Coronary artery (tissue), 2 donors: ENCODE measurements at regions not wholly inside any gene's neighbourhood (a gene's known extent, or its start where the extent isn't known, plus 50 kb on each side); places are given as distances from the start of the nearest gene placed in this dataset.

ENCODE experiments used
- DNase-seq: peaks from one replicate; pipeline ENCODE4 v3.0.0-alpha.2; 2017; ENCODE audit warnings: low spot score
- H3K27ac ChIP-seq, 2 donors: fragments of 200-600 bp; sonication (generic); one replicate each; pipeline ENCODE4 v1.5.1; 2016 to 2019
- H3K4me3 ChIP-seq: fragments of 200-600 bp; sonication (generic); 2 replicates; pipeline ENCODE4 v1.5.1; 2016; ENCODE audit warnings: mild to moderate bottlenecking, moderate library complexity
- TF ChIP-seq, protein P1 (sequence below): fragments of 200-600 bp; sonication (generic); IDR thresholded peaks from one replicate; pipeline ENCODE4 v1.5.1; 2019; ENCODE audit warnings: antibody characterized with exemption

DNA sequence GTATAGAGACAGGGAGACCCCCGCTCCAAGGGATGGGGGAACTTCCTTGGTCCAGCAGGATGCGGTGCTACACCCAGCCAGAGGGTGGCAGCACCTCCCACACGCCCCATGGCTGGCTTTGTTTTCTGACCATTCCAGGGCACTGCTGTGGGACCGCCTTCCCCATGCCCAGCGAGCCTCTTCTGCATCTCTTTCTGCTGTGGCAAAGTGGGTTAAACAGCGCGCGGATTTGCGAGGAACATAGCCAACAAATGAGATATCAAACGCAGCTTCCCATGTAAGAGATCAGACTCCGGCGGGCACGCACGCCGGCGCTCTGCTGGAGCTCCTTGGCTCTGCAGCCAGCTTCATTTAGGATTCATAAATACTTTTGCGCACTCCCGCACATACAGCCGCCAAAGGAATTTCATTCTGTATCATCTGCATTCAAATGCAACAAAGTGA, 485.8 kb upstream of the CADM1 start:
- Histone ChIP-seq H3K27ac (no peak overlapping the region), H3K4me3 (peak overlapping the region; percentile 42)
- no peak for DNase-seq
- TF ChIP-seq, protein P1, sequence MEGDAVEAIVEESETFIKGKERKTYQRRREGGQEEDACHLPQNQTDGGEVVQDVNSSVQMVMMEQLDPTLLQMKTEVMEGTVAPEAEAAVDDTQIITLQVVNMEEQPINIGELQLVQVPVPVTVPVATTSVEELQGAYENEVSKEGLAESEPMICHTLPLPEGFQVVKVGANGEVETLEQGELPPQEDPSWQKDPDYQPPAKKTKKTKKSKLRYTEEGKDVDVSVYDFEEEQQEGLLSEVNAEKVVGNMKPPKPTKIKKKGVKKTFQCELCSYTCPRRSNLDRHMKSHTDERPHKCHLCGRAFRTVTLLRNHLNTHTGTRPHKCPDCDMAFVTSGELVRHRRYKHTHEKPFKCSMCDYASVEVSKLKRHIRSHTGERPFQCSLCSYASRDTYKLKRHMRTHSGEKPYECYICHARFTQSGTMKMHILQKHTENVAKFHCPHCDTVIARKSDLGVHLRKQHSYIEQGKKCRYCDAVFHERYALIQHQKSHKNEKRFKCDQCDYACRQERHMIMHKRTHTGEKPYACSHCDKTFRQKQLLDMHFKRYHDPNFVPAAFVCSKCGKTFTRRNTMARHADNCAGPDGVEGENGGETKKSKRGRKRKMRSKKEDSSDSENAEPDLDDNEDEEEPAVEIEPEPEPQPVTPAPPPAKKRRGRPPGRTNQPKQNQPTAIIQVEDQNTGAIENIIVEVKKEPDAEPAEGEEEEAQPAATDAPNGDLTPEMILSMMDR: no peak

DNA sequence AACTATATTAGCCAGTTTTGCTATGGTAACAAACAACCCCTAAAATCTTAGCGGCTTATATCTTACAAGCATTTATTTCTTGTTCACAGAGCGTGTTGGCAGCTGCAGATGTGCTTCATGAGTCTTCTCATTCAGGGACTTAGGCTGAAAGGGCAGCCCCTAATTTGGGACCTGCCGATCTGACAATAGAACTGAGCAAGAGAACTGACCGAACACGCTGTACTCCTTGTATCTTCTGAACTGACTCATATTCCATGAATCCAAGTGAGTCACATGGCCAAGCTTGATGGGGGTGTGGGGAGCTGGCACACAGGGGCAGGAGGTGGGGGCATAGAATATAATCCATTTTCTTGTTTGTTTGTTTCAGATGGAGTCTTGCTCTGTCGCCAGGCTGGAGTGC, 481.7 kb upstream of the CADM1 start:
- Histone ChIP-seq H3K27ac (no peak overlapping the region), H3K4me3 (no peak overlapping the region)
- no peak for DNase-seq
- TF ChIP-seq, protein P1: no peak

DNA sequence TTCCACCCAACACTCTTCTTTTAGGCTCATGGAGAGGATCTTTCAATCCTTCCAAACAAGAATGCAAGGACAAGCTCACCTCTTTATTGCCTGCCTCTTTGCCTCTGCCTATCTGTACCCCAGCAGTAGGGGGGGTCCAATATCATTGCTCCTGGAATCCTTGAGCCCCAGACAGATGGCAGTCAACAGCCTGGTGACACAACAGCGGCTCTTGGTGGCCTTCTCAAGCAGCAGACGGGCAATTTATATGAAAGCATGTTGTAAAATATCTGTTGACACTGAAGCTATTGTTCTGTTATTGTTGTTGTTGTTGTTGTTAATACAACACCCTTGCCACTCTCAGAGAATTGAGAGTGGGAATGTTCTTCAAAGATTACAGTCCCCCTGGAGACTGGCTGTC, 480.0 kb upstream of the CADM1 start:
- no peak overlapping the region for H3K4me3 ChIP-seq
- H3K27ac ChIP-seq: no peak overlapping the region
- no peak for DNase-seq
- TF ChIP-seq, protein P1: no peak

DNA sequence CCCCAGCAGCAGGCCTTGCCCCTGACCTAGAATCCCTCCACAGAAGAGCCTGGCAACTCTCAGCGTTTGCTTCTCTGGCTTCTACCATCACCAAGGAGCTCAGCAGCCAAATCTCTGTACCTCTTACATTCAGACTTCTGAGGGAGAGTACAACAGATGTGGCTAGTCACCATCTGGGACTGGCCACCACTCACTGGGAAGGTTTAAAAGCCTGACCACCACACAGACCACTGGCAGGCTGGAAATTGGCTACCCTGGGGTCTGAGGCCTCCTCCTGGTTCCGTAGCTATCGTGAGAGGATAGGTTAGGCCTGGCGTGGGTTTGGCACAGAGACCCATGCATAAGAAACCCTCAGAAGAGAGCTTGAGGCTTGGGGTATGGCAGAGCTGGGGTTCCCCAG, 478.5 kb upstream of the CADM1 start:
- H3K4me3 ChIP-seq: no peak overlapping the region
- no peak for DNase-seq
- no peak overlapping the region for H3K27ac ChIP-seq
- TF ChIP-seq, protein P1: no peak

DNA sequence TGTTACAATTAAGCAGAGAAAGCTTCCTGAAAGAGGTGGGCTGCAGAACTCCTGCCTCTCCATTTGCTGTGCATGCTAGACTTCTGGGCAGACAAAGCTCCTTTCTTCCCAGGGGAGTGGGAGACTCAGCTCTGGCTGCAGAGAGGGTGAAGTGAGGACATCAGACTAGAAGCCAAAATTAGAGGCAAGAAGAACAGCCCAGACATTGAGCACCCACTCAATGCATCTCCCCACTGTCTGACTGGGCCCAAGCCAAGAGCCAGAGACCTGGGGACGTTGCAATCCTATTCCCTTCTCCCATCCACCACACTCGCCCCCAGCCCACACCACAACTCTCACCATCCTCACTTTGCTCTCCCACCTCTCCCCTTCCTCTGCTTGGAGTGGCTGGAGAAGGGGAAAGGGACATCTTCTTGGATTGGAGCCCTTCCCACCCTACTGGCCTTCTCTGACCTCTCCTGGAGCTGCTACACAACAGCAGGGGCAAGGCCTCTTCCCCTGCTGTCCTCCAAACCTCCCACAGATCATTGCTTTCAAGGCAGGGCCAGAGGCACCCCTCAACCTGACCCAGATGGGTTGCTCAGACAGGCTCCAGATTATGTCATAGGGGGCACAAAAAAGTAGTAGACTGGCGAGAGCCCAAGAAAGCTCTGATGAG, 477.7 kb upstream of the CADM1 start:
- DNase-seq: no peak
- Histone ChIP-seq H3K4me3 (no peak overlapping the region), H3K27ac (no peak overlapping the region)
- TF ChIP-seq, protein P1: no peak

DNA sequence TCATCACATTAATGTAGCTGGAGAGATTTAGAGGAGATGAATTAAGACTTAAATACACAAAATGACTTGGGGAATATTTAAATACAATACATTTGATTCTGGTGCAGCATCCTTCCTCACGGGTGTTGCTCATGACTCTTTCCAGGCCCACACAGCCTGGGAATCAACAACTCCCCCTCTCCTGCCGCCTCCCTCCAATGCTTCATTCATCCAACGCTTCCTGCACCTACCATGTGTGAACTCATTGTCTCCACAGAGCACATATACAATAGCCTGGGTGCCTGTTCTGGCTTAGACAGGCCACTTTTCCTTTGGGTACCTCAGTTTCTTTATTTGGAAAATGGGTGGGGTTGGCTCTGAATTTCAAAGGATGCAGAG, 476.9 kb upstream of the CADM1 start:
- no peak for DNase-seq
- no peak overlapping the region for H3K4me3 ChIP-seq
- no peak overlapping the region for H3K27ac ChIP-seq
- TF ChIP-seq, protein P1: no peak

DNA sequence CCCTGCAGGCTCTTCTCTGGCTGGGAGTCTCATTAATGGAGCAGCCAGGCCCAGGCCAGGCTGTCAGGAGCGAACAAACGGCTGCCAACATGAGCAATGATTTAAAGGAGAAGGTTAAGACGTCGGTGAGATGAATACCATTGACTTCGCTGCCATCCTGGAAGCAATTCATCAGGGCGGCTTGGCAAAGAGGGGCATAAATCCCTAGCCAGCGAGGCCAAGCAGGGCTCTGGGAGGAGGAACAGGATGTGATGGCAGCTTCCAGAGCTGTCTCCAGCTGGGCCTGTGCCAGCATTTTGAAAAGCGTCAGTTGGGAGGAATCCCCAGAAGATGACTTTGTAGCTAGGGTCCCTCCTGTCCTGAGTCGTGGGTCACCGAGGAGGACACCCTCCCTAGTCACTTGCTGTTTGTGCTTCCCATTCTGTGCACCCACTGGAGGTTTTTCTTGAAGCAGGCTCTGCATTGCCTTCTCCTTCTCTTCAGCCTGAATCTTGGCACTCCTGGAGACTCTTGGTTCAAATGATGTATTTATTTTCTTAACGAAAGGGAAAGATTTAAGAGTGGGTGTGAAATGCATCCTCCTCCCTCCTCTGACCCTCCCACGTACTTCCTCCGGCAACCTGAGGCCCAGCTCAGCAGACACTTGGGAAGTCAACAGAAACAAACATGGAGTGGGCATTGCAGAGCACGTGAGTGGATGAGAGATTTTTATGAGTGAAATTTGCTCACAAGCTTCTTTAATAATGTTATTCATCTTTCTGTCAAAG, 476.3 kb upstream of the CADM1 start:
- no peak overlapping the region for H3K4me3 ChIP-seq
- H3K27ac ChIP-seq: no peak overlapping the region
- DNase-seq: no peak
- TF ChIP-seq, protein P1: no peak
